ENCODE measurements at regions not wholly inside any gene's neighbourhood (a gene's known extent, or its start where the extent isn't known, plus 50 kb on each side); places are given as distances from the start of the nearest gene placed in this dataset.
"Not testable (repeated sequence)": the region's sequence is repeated elsewhere in the genome, so short reads cannot be mapped to it uniquely, and the experiment has no call there.

GRCh38 chr12:11987901-11988300 lies 82.8 kb upstream of the BCL2L14 start:
- peaks cover 9% of the 10 kb centered on the region for H3K9me3 Mint-ChIP-seq
- no peaks in the 10 kb centered on the region for H3K4me1 Mint-ChIP-seq (ENCODE audit: unreplicated experiment)
- no peak overlapping the region for H3K4me3 Mint-ChIP-seq
- peaks cover 6% of the 10 kb centered on the region for H3K36me3 Mint-ChIP-seq
- H3K27ac Mint-ChIP-seq, result no peak overlapping the region
- no peak for DNase-seq (ENCODE audit: extremely low spot score, unreplicated experiment)
- H3K27me3 Mint-ChIP-seq, result peaks cover 17% of the 10 kb centered on the region
- TF ChIP-seq CTCF (conservative IDR thresholded peaks at IDR 0.05), result no peak

- Mint-ChIP-seq H3K9me3 (peaks cover 10% of the 10 kb centered on the region), H3K4me3 (no peak overlapping the region), H3K36me3 (peaks cover 6% of the 10 kb centered on the region), H3K4me1 (ENCODE audit: unreplicated experiment) (no peaks in the 10 kb centered on the region), H3K27me3 (peaks cover 17% of the 10 kb centered on the region), H3K27ac (no peak overlapping the region)
- TF ChIP-seq CTCF (conservative IDR thresholded peaks at IDR 0.05), result no peak
- DNase-seq (ENCODE audit: extremely low spot score, unreplicated experiment), result no peak
Observed at GRCh38 chr12:11991604-11992003, 79.1 kb upstream of the BCL2L14 start.

- Mint-ChIP-seq H3K4me1 (ENCODE audit: unreplicated experiment) (no peaks in the 10 kb centered on the region), H3K27ac (no peak overlapping the region), H3K36me3 (peaks cover 6% of the 10 kb centered on the region), H3K4me3 (no peak overlapping the region), H3K9me3 (peaks cover 10% of the 10 kb centered on the region), H3K27me3 (peaks cover 17% of the 10 kb centered on the region)
- DNase-seq (ENCODE audit: extremely low spot score, unreplicated experiment), result no peak
- TF ChIP-seq CTCF (conservative IDR thresholded peaks at IDR 0.05), result no peak
Observed at GRCh38 chr12:11992515-11992914, 78.2 kb upstream of the BCL2L14 start.

GRCh38 chr12:11998307-11998943 lies 72.3 kb upstream of the BCL2L14 start:
- not testable (repeated sequence) for H3K27me3 Mint-ChIP-seq; H3K36me3 Mint-ChIP-seq; DNase-seq (ENCODE audit: extremely low spot score, unreplicated experiment); H3K9me3 Mint-ChIP-seq; H3K4me1 Mint-ChIP-seq (ENCODE audit: unreplicated experiment); H3K27ac Mint-ChIP-seq; H3K4me3 Mint-ChIP-seq

GRCh38 chr12:11998944-11999315 lies 71.8 kb upstream of the BCL2L14 start:
- Mint-ChIP-seq H3K4me3 (no peak overlapping the region), H3K36me3 (no peaks in the 10 kb centered on the region), H3K9me3 (no peaks in the 10 kb centered on the region), H3K27me3 (peaks cover 9% of the 10 kb centered on the region), H3K27ac (no peak overlapping the region), H3K4me1 (ENCODE audit: unreplicated experiment) (no peaks in the 10 kb centered on the region)
- no peak for TF ChIP-seq CTCF (conservative IDR thresholded peaks at IDR 0.05)
- DNase-seq (ENCODE audit: extremely low spot score, unreplicated experiment), result no peak

GRCh38 chr12:12003609-12004008 lies 67.1 kb upstream of the BCL2L14 start:
- H3K9me3 Mint-ChIP-seq, result no peaks in the 10 kb centered on the region
- DNase-seq (ENCODE audit: extremely low spot score, unreplicated experiment), result no peak
- no peak overlapping the region for H3K4me3 Mint-ChIP-seq
- TF ChIP-seq CTCF (conservative IDR thresholded peaks at IDR 0.05), result no peak
- peaks cover 13% of the 10 kb centered on the region for H3K36me3 Mint-ChIP-seq
- H3K4me1 Mint-ChIP-seq (ENCODE audit: unreplicated experiment), result no peaks in the 10 kb centered on the region
- peaks cover 20% of the 10 kb centered on the region for H3K27me3 Mint-ChIP-seq
- no peak overlapping the region for H3K27ac Mint-ChIP-seq

All from type B pancreatic cell (in vitro differentiated cells).